NK-92 treated with Interleukin-12 subunit alpha and Interleukin-12 subunit beta, amount 100 ng/mL, for 24 hours (cell line): ENCODE measurements at regions not wholly inside any gene's neighbourhood (a gene's known extent, or its start where the extent isn't known, plus 50 kb on each side); places are given as distances from the start of the nearest gene placed in this dataset.
"Not testable (repeated sequence)": the region's sequence is repeated elsewhere in the genome, so short reads cannot be mapped to it uniquely, and the experiment has no call there.

Source experiments
- DNase-seq: peaks from one replicate; lab custom pipeline; 2025; lab: John Stamatoyannopoulos, UW

DNA sequence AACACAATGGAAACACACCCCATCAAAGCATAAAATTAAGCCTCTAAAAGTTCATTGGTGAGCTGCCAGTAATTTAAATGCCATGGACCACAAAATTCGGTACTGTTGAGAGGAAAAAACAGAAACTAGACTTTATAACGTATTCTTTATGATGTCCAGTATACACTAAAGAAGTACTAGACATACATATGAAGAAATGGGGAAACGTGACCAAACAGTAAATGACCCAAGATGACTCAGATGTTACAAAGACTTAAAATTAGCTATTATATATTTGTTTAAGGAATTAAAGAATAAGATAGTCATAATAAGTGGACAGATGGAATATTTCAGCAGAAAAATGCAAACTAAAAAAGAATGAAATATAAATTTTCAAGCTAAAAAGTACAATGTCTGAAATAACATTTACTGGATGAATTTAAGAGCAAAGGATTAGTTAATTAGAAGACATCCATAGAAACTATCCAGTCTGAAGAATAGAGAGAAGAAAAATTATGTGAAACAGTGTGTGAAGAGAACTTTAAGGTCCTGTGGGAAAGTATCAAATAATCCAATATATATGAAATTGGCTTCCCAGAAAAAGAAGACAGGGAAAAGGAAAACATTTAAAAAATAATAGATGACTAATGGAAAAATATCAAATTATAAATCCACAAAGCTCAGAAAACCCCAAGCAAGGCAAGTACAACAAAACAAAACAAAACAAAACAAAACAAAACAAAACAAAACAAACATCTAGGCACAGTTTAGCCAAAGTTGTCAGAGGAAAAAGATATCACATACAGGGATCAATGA, 69.4 kb downstream of the SAMD9 start:
- no peak for DNase-seq

DNA sequence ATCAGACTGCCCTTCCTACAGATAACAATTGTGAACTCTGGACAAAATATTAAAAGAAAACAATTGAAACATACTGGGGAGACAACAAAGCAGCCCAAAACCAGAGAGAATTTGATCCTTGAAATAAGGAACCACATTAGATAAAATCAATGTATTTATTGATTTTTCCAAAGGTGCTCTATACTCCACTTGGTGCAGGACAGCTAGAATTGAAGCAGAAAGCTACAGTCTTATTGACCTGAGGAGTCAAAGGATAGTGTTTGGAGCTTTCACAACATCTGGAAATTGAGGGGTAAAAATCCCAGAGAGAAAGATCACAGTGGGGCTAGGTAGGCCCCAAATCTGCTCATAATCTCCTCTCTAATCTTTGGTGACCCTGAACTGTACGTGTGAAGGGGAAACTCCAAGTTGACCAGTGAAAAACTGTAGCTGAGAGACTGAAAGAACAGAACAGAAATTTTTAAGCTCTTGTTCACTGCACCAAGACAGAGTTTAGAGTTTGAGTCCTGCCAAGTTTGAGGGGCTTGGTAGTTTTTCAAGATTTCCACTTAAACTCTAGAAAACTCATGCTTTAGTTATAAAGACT, 70.2 kb downstream of the SAMD9 start:
- no peak for DNase-seq

DNA sequence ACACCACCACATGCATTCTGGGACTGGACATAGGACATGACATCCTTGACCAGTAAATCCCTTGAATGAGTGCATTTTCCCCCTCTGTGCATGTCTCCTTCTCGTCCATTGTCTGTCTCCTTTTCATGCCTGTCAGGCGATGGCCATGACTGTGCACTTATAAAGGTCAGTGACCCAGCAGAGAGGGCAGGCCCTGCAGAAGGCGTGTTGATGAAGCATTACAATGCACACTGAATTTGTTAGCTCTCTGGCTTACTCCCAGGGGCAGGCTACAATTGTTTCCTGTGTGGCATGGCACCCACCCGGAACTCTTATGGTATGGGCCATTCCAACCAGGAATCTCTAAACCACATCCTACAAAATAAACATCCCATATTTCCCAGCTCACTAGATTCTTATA, 71.1 kb downstream of the SAMD9 start:
- DNase-seq: no peak

DNA sequence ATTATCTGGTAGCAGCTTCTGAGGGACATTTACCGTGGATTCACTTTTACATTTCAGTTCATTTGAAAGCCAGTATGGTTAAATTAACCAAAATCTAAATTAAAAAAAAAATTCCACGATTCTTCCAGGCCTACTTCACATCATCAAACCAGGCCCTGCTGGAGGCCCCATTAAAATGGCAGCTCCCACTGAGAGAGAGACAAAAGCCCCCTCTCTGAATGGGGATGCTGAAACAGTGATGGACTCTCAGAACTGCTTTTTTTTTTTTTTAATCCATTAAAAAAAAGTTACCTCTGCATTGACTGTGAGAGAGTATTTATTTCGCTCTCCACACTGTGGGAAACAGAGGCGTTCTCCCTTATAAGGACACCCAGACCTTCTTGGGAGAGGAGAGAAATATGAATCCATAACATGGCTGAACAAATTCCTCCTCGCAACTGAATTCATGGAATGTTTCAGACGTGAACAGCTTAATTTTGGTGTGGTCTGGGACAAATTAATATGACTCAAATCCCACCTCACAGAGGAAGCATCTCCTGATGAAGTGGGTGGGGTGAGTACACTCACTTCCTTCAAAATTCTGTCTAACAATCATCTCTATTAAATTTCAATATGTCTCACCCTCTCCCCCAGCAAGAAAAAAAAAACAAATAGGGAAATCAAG, 73.5 kb downstream of the SAMD9 start:
- DNase-seq: no peak

DNA sequence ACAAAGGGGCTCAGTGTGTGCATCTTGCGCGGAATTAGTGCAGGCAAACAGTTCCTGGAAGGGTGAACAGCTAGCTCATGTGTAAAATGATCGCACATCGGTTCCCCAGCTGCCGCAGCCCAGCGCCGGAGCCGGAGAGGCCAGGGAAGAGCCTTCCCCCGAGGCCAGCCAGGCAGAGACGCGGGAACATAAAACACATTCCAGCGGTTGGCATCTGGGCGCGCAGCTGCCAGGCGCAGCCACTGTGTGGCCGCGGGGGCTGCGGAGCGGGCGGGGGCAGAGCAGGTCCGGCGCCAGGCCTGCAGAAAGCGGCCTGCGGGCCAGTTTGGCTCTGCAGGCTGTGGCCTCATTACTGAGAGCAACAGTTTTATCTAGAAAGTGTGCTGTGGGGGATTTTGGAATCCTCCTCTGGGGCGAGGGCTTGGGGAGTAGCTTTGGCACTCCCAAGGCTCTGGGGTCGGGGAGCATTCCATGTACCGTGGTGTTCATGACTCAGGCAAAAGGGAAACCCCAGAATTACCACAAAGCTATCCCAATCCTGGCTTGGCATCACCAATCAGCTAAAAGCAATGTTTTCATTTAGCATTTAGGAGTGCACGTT, 74.3 kb downstream of the SAMD9 start:
- no peak for DNase-seq

DNA sequence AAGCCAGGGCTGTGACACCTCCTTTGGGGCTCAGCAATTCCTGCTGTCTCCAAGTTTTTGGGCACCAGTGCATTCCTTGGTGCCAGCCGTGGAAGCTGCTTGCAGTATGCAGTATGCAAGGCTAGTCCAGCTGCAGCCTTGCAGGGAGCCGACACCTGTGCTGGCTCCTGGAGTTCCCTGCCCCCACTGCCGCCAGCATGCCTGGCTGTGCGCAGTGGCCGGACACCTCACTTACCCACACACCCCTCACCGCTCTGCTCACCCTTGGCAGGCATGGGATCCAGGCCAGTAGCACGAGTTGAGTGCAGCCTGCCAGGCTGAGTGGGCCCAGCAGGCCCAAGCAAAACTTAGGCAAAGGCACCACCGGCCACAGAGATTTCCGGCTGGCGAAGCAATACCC, 77.4 kb downstream of the SAMD9 start:
- no peak for DNase-seq

DNA sequence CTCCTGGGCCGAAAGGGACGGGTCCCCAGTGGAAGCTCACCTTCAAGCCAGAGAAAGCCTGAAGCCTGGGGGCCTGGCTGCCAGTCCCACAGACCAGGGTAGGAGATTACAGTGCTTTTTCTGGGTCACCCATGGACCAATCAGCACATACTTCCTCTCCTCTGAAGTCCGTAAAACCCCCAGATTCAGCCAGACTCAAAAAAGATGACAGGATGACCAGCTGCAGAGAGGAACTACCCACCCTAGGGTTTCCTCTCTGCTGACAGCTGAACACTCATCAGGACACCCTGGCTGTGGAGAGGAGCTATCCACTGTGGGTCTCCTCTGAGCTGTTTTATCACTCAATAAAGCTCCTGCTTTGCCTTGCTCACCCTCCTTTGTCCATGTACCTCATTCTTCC, 78.0 kb downstream of the SAMD9 start:
- no peak for DNase-seq

DNA sequence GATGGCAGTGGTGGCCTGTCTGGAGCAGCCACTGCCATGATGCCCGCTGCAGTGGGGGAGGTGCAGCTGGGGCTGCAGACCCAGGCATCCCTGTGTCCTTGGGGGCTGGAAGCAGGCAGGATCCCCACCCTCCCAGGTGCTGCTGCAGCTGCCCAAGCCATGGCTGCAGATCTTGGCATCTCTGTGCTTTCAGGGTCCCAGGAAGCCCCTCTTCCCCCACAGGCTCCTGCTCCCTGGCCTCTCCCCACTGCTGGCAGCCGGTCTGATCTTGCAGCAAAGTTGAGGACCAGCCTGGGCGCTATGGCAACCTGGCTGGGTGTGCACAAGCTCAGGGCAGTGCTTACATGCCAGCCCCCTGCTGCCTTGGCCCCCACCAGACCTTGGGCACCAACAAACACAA, 78.5 kb downstream of the SAMD9 start:
- DNase-seq: no peak

DNA sequence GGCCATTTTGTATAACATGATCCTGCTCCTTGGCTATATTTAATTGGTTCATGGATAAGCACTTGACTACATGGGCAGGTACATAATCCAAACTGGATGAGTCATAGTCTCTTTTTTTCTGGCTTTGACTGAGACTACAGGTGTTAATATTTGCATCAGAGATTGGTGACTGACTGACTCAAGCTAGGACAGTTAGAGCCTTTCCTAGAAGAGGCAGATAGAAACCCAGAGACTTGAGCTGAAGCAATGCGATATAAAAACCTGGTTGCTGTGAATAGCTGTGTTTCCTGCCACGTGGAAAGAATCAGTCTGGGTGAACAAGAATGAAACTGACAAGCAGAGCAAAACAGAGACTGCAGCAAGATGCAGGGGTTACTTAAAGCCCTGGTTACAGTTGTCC, 81.0 kb downstream of the SAMD9 start:
- DNase-seq: peak; percentile 6

DNA sequence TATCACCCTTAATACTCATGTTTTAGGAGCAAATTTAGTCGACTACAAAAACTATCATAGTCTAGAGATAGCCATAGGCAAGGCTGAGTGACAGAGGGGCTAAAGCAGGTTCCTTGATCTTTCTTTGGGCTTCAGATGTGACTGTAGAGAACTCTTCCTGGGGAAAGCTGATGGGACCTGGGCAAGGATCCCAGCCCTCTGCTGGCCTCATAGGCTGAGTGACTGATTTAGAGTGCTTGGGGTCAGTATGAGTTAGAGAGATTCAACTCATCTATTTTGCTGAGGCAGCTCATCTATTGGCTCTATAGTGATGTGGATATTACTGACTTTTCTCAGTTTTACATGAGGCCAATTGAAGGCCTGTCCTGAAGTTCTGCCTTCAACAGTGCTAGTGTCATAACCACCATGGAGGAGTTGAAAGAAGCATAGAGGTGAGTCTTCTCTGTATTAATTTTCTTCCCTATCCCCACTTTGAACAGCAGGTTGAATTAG, 81.6 kb downstream of the SAMD9 start:
- DNase-seq: no peak

DNA sequence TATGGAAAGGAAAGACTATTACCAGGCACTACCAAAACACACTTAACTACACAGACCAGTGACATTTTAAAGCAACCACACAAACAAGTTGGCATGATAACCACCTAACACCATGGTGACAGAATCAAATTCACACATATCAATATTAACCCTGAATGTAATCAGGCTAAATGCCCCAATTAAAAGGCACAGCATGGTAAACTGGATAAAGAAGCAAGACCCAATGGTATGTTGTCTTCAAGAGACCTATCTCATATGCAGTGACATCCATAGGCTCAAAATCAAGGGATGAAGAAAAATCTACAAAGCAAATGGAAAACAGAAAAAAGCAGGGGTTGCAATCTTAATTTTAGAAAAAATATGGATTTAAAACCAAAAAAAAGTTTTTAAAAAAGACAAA, 86.0 kb downstream of the SAMD9 start:
- DNase-seq: no peak

DNA sequence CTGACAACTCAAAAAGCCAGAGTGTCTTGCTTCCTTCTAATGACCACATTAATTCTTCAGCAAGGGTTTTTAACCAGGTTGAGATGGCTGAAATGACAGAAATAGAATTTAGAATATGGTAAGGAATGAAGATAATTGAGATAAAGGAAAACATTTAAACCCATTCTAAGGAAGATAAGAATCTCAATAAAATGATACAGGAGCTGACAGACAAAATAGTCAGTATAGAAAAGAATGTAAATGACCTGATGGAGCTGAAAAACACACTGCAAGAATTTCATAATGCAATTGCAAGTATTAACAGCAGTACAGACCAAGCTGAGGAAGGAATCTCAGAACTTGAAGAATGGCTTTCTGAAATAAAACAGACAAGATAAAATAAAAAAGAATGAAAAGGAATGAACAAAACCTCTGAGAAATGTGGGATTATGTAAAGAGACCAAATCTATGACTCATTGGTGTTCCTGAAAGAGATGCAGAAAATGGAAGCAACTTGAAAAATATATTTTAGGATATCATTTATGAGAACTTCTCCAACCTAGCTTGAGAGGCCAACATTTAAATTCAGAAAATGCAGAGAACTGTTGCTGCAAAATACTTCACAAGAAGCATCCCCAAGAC, 87.1 kb downstream of the SAMD9 start:
- no peak for DNase-seq

DNA sequence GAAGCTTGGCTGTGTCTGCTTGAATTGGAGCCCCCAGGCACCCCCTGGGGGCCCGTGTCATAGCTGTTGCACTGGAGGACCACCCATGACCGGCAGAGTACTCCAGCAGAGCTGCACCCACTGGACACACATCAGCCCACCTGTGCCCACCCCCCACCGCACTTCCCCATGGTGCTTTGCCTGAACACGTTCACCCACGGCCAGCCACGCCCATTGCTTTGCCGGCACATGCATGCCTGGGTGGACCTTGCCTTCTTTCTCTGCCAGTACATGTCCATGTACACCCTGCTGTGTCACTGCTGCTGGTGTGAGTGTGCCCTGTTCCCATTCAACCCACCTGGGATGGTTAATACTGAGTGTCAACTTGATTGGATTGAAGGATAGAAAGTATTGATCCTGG, 88.7 kb downstream of the SAMD9 start:
- no peak for DNase-seq

DNA sequence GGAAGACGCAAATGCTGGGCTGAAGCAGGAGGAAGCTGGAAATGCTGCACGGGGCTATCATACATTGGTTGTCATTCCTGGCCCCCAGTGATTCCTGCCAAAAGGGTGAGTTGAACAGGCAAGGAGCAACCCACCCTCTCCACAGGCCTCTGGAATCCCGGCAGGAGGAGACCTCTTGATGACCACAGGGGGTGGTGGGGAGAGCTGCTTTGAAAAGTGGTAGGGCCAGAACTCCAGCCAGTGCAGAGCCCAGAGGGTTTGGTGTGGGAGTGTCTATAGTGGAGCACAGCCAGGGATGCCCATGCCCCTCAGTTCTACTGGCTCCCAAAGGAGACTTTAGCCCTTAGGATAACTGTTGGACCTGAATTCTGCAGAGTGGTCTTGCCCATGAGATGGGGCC, 89.2 kb downstream of the SAMD9 start:
- DNase-seq: no peak

DNA sequence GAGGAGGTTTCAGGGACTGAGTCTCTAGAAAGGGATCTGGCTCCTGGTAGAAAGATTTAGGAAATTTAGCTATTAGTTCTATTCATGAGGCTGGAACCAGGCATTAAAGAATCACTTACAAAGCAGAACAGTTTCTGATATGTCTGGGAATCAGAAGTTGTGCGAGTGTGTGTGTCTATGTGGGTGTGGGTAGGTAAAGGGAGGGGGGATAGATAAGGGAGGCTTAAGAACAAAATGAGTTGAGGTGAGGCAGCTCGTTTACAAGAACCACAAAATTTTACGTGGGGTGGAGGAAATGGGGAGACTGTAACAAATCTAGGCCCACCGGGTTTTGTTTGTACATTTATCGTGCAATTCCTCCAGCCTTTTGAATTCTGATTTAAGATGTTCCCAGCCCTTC, 90.7 kb downstream of the SAMD9 start:
- no peak for DNase-seq

DNA sequence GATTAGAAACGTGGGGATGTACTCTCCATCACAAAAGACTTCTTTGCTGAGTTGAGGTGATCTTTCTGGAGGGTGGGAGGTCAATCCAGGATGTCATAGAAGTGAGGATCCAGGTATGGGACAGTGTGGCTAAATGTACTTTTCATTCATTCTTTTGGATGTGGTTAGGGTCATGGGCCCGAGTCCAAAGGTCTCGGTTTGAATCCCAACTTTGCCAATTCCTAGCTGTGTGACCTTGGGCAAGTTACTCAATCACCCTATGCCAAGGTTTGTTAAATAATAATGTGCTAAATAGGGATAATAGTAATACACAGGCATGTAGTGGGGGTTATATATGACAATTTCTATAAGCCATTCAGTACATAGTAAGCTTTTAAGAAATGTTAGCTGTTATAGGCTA, 91.4 kb downstream of the SAMD9 start:
- DNase-seq: no peak

DNA sequence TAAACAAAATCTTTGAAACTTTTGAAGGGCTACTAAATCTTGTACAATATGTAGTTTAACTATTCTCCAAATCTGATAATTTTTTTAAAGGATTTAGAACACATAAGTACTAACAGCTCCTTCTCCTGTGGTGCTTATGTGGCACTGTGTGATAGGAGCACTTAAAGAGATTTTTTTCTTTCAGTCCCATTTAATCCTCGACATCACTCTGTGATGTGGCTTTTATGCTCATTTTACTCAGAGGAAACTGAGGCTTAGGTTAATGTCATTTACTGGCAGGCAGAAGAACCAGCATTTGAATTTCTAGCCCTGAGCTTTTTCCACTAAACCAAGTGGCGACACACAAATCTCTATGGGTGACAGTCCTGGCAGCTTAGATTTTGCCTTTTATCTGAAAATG, 92.4 kb downstream of the SAMD9 start:
- DNase-seq: no peak

DNA sequence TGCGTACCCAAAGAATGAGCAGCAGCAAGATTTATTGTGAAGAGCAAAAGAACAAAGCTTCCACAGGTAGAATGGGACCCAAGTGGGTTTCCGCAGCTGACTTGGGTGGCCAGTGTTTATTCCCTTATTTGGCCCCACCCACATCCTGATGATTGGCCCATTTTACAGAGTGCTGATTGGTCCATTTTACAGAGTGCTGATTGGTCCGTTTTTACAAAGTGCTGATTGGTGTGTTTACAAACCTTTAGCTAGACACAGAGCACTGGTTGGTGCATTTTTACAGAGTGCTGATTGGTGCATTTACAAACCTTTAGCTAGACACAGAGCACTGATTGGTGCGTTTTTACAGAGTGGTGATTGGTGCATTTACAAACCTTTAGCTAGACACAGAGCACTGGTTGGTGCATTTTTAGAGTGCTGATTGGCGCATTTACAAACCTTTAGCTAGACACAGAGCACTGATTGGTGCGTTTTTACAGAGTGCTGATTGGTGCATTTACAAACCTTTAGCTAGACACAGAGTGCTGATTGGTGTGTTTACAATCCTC, 94.8 kb downstream of the SAMD9 start:
- DNase-seq: not testable (repeated sequence)

DNA sequence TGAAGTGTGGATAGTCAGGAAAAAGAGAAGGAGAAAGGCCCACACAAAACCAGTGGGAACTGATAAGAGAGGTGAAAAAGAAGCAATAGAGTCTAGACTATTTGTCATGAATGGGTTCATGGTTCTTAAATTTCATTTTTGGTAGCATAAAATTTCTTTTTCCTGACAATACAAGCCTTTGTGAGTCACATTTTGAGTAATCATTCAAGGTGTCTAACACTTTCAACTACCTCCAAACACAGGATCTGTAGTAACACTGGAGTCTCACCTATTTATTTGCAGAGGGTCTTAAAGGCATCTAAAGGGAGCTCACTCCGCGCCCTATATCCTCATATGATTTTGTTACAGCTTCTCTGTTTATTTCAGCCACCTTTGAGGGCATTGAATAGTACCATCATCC, 96.0 kb downstream of the SAMD9 start:
- no peak for DNase-seq

DNA sequence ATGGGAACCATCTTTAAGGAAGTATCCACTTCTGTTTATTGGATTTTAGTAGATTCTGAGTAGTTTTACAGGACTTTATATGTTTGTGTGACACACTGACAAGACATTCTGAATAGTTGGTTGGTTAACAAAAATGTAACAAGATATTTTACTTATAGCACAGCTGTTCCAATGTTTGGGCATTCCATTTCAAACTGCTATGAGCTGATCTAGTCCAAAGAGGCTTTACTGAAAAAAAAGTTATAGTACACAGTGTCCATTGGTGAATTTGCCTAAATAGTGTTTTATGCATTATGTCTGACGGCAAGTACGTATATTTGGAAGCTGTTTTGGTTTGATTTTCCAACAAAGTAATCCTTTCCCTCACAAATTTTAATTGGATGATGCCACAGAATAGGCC, 99.1 kb downstream of the SAMD9 start:
- no peak for DNase-seq

DNA sequence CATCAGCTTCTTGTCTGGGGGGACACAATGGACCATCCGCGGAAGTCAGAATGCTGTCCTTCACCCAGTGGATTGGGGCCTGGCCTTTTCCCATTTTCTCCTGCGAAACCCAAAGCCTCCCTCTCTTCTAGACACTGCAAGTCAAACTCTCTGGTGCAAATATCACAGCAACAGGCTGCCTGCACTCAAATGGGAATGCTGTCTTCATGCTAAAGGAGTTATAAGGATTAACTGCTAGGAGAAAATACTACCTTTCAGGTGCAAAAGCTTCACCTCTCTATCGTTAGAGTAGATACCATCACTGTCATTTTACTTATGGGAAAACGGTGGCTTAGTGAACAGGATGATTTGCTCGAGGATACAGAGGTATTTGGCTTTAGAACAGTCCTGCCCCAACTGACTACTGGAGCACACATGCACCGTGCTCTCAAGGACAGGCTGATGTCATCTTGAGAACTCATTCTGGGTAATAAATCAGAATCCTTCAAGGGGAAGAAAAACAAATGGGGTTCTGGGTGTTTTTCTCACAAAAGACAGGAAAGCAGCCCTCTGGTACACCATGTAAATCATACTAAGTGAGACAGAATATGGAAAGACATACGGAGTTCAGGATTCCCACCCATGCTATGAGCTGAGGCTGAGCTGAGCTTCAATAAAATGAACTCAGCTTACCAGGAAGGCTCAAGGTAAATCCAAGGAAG, 100.9 kb downstream of the SAMD9 start:
- DNase-seq: no peak
